CD1c-positive myeloid dendritic cell (primary cell): ENCODE measurements at regions not wholly inside any gene's neighbourhood (a gene's known extent, or its start where the extent isn't known, plus 50 kb on each side); places are given as distances from the start of the nearest gene placed in this dataset.
"Not testable (repeated sequence)": the region's sequence is repeated elsewhere in the genome, so short reads cannot be mapped to it uniquely, and the experiment has no call there.

Experiments
- DNase-seq: peaks from one replicate; pipeline ENCODE4 v3.0.0-alpha.2; 2016; ENCODE audit errors: extremely low spot score

DNA sequence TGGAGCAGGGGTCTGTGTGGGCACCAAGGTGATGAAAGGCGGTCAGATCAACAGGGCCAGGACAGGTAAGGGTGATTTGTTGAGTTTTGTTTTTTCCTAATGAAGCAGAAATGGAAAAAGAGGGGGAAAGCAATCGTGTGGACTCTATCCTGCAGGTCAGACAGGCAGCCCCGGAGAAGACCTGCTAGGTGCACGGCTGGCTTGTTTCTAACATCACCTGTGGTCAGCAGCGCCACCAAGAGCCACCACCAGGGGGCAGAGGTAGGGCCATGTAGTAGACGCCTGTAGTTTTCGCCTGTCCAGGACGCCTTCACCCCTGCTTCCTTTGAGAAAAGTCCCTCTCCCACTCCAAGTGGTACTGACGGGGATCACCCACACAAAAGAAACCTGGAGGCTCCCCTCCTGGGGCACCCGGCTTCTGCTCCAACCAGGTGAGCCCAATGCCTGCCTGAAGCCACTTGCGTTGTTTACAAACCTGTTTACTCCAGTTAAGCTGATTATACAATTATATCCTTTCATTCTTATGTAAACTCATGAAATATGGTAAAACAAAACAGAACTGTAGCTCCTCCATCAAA is 54.2 kb upstream of the SEC14L1 start:
- peak; percentile 83 for DNase-seq

DNA sequence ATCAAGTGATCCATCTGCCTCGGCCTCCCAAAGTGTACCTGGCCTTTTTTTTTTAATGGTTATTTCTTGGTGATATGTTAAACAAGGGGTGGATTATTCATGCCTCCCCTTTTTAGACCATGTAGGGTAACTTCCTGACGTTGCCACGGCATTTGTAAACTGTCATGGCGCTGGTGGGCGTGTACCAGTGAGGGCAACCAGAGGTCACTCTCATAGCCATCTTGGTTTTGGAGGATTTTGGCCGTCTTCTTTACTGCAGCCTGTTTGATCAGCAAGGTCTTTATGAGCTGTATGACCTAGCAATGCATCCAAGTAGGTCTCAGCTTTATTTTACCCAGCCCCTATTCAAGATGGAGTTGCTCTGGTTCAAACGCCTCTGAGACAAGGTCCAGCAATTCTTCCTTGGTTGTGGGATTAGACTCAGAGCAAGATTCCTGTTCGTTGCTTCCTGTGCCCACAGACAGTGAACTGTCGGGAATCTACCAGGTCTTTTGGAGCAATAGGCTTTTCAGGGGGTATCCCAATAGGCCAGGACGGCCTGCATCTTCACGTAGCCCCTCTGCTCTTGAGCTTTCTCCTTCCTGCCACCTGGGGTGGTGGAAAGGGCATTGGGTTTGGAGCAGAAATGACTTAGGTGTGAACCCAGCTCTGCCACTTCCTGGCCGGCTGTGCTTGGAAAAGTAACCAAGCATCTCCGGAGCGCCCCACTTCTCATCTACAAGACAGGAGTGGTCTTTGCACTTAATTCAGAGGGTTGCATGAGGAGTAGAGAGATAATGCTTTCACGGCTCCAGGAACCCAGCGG is 52.9 kb upstream of the SEC14L1 start:
- no peak for DNase-seq

DNA sequence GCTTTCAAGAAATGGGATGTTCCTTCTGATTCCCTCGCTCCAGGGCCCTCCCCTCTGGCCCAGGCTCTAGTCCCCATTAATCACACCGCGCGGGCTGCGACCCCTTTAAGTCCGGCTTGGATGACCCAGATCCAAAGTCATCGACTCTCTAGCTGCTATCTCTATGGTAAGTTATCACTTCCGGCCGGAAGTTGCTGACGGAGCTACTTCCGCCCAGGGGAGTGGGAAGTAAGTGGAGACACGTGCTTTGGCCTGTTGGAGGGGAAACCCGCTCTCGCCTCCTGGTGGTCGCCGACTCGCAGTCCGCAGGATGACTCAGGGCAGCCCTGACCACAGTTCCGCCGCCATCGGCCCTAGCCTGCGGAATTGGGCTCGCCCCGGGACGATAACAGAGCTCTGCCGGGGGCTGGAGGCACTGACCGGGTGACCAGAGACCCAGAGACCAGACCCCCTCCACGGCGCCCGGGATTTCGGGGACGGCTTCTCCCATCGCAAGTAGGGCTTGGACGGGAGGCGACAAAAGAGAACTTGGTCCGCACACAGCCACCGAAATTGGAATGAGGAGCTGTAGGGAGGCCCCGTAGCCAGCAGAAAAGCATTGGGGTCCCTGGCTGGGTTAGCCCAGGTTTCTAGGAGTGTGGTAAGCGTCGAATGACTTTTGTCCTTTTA is 52.2 kb upstream of the SEC14L1 start:
- peak; percentile 96 for DNase-seq

DNA sequence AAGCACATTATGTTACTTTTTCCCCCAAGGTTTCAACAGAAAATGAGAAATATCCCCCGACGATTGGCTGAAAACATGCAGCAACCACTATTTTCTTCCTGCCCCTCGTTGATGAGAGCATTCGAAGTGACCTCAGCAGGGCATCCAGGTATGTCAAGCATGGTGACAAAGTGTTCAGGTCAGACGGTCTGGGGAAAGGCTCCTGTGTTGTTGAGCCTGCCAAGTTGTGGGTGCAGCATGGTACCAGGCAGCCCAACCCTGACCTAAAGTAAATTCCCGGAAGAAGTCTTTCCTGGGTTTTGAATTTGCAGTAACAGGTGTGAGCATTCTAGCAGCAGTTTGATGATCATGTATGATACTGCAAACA is 51.7 kb upstream of the SEC14L1 start:
- DNase-seq, result no peak

DNA sequence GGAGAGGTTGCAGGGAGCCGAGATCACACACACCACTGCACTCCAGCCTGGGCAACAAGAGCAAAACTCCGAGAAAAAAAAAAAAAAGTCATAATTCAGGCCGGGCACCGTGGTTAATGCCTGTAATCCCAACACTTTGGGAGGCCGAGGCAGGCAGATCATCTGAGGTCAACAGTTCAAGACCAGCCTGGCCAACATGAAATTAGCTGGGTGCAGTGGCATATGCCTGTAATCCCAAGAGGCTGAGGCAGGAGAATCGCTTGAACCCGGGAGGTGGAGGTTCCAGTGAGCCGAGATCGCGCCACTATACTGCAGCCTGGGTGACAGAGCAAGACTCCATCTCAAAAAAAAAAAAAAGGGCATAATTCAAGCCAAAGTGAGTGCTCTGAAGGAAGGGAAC is 50.8 kb upstream of the SEC14L1 start:
- not testable (repeated sequence) for DNase-seq

DNA sequence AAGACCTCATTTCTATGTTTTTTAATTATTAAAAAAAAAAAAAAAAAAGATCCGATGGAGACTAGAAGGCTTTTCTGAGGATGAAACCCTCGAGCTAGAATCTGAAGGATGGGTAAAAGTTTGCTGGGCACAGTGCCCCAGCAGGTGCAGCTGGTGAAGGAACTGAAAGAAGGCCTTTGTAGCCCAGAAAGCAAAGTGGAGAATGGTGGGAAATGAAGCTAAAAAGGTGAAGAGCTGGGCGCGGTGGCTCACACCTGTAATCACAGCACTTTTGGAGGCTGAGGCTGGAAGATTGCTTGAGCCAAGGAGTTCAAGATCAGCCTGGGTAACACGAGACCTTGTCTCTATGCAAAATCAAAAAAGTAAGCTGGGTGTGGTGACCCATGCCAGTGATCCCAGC is 50.3 kb upstream of the SEC14L1 start:
- no peak for DNase-seq
